IMR-90 (cell line): ENCODE measurements at regions not wholly inside any gene's neighbourhood (a gene's known extent, or its start where the extent isn't known, plus 50 kb on each side); places are given as distances from the start of the nearest gene placed in this dataset.

Source experiments
- ATAC-seq: fragments of 200-7000 bp; cut with Tn5 transposase; 2 replicates; pipeline ENCODE4 v1.9.1; 2020; ENCODE audit warnings: low read depth, mild to moderate bottlenecking, moderate library complexity
- BruUV-seq: library from RNA; stranded (reverse); fragments of 400-500 nt; replicated peaks from 2 replicates; lab custom pipeline; 2021; lab: Mats Ljungman, UMichigan
- CTCF ChIA-PET: fragments of 300-600 bp; formaldehyde crosslinking; extraction: SDS; loops from one replicate; lab custom pipeline; 2021; ENCODE audit warnings: antibody characterized with exemption; lab: Yijun Ruan, JAX
- POLR2A ChIA-PET: fragments of 300-600 bp; sonication (Branson Sonifier 250); formaldehyde crosslinking; loops from one replicate; lab custom pipeline; 2022; ENCODE audit warnings: antibody characterized with exemption; ENCODE audit not compliant: unreplicated experiment; lab: Charles Lee
- DNase-seq: peaks from one replicate; pipeline ENCODE4 v3.0.0; 2013
- H2AFZ ChIP-seq: replicated peaks from 2 replicates; pipeline ENCODE3; 2013; ENCODE audit warnings: low read length, mild to moderate bottlenecking; ENCODE audit not compliant: poor library complexity
- H2AK5ac ChIP-seq: 2 replicates; pipeline ENCODE4 v1.6.1; 2013; ENCODE audit warnings: low read depth, low read length, inconsistent platforms
- H2AK9ac ChIP-seq: replicated peaks from 2 replicates; pipeline ENCODE3; 2013; ENCODE audit warnings: mild to moderate bottlenecking, low read depth, low read length, moderate library complexity; ENCODE audit not compliant: poor library complexity
- H2BK120ac ChIP-seq: 2 replicates; pipeline ENCODE4 v1.6.1; 2013; ENCODE audit warnings: low read depth, low read length, inconsistent platforms
- H2BK15ac ChIP-seq: 3 replicates; pipeline ENCODE4 v1.6.1; 2013; ENCODE audit warnings: low read depth, low read length, inconsistent platforms
- H2BK20ac ChIP-seq: 2 replicates; pipeline ENCODE4 v1.6.1; 2013; ENCODE audit warnings: low read depth, mild to moderate bottlenecking, inconsistent platforms, low read length, moderate library complexity
- H2BK5ac ChIP-seq: 2 replicates; pipeline ENCODE4 v1.6.1; 2013; ENCODE audit warnings: mild to moderate bottlenecking, low read depth, low read length, inconsistent platforms; ENCODE audit not compliant: poor library complexity, severe bottlenecking
- H3K14ac ChIP-seq: replicated peaks from 2 replicates; pipeline ENCODE4 v1.6.1; 2013; ENCODE audit warnings: low read depth, low read length, inconsistent platforms
- H3K18ac ChIP-seq: 2 replicates; pipeline ENCODE4 v1.6.1; 2013; ENCODE audit warnings: low read depth, low read length, control low read depth
- H3K23ac ChIP-seq: 2 replicates; pipeline ENCODE4 v1.6.1; 2013; ENCODE audit warnings: low read depth, low read length, inconsistent platforms
- H3K27ac ChIP-seq: 2 replicates; pipeline ENCODE4 v1.5.1; 2013; ENCODE audit warnings: mild to moderate bottlenecking, control low read depth, low read length; ENCODE audit not compliant: insufficient read depth
- H3K27me3 ChIP-seq: 2 replicates; pipeline ENCODE4 v1.6.1; 2013; ENCODE audit warnings: low read length; ENCODE audit not compliant: control insufficient read depth, insufficient read depth
- H3K36me3 ChIP-seq: 2 replicates; pipeline ENCODE4 v1.6.1; 2013; ENCODE audit warnings: low read length, mixed read lengths; ENCODE audit not compliant: control insufficient read depth, insufficient read depth
- H3K4ac ChIP-seq: 2 replicates; pipeline ENCODE4 v1.6.1; 2013; ENCODE audit warnings: low read depth, low read length, inconsistent platforms
- H3K4me1 ChIP-seq: 2 replicates; pipeline ENCODE4 v1.6.1; 2013; ENCODE audit warnings: low read length, mixed read lengths; ENCODE audit not compliant: control insufficient read depth, insufficient read depth
- H3K4me2 ChIP-seq: 2 replicates; pipeline ENCODE4 v1.6.1; 2013; ENCODE audit warnings: low read depth, mild to moderate bottlenecking, control low read depth, low read length, moderate library complexity
- H3K4me3 ChIP-seq: 2 replicates; pipeline ENCODE4 v1.5.1; 2013; ENCODE audit warnings: low read depth, mild to moderate bottlenecking, control low read depth, low read length, moderate library complexity; ENCODE audit not compliant: insufficient read depth
- H3K56ac ChIP-seq: 2 replicates; pipeline ENCODE4 v1.6.1; 2013; ENCODE audit warnings: low read length, inconsistent platforms; ENCODE audit not compliant: insufficient read depth; ENCODE audit errors: extremely low read depth
- H3K79me1 ChIP-seq, 2 experiments: 2 replicates each; pipeline ENCODE4 v1.6.1; 2013; ENCODE audit warnings: low read length in 2 of 2, inconsistent platforms in 1 of 2, low read depth in 1 of 2
- H3K9ac ChIP-seq: 2 replicates; pipeline ENCODE4 v1.6.1; 2013; ENCODE audit warnings: low read depth, low read length, control low read depth
- H3K9me1 ChIP-seq: 2 replicates; pipeline ENCODE4 v1.6.1; 2013; ENCODE audit warnings: low read length, inconsistent platforms; ENCODE audit not compliant: insufficient read depth
- H3K9me3 ChIP-seq: 2 replicates; pipeline ENCODE4 v1.6.1; 2013; ENCODE audit warnings: low read length; ENCODE audit not compliant: control insufficient read depth, insufficient read depth
- H4K20me1 ChIP-seq: 2 replicates; pipeline ENCODE4 v1.6.1; 2013; ENCODE audit warnings: low read length, inconsistent platforms; ENCODE audit not compliant: insufficient read depth
- H4K5ac ChIP-seq: 2 replicates; pipeline ENCODE4 v1.6.1; 2013; ENCODE audit warnings: mild to moderate bottlenecking, low read depth, low read length, control low read depth
- H4K8ac ChIP-seq, 2 experiments: 2 replicates each; pipeline ENCODE4 v1.6.1; 2013; ENCODE audit warnings: low read depth in 2 of 2, low read length in 2 of 2, control low read depth in 1 of 2, inconsistent platforms in 1 of 2
- H4K91ac ChIP-seq: 2 replicates; pipeline ENCODE4 v1.6.1; 2013; ENCODE audit warnings: low read depth, low read length, inconsistent platforms; ENCODE audit not compliant: insufficient read depth
- CEBPB ChIP-seq: IDR thresholded peaks from 2 replicates; pipeline ENCODE4 v1.6.1; 2012; ENCODE audit warnings: low read depth, low read length, improper control_type of control experiment
- FOS ChIP-seq: fragments of 150-350 bp; IDR thresholded peaks from 2 replicates; pipeline ENCODE4 v1.6.1; 2016; ENCODE audit warnings: low read depth, low read length
- NFE2L2 ChIP-seq: fragments of 150-350 bp; IDR thresholded peaks from 2 replicates; pipeline ENCODE4 v1.6.1; 2016; ENCODE audit warnings: low read depth, mild to moderate bottlenecking, low read length
- RFX5 ChIP-seq: IDR thresholded peaks from 2 replicates; pipeline ENCODE4 v1.8.0; 2012; ENCODE audit warnings: low read depth, mild to moderate bottlenecking, low read length, moderate library complexity
- USF2 ChIP-seq: fragments of 150-350 bp; IDR thresholded peaks from 2 replicates; pipeline ENCODE4 v1.6.1; 2017; ENCODE audit warnings: mild to moderate bottlenecking, antibody characterized with exemption, low read length, low read depth
- WGBS, 2 experiments: methylation state at CpG; one replicate each; pipeline versions ENCODE4 v1.1.5 to v1.1.7; 2013; ENCODE audit warnings: missing lambda C conversion rate in 2 of 2; ENCODE audit not compliant: insufficient read length in 1 of 2; ENCODE audit errors: extremely low coverage in 2 of 2; 5-methylcytosine and 5-hydroxymethylcytosine counted together
- dilution Hi-C: fragments of 300-500 bp; cut with HindIII; formaldehyde crosslinking; loops from one replicate; pipeline ENCODE4 v1.14.3; 2018; ENCODE audit warnings: low sequenced_read_pairs; ENCODE audit not compliant: unreplicated experiment
- in situ Hi-C: fragments of 300-500 bp; cut with MboI; formaldehyde crosslinking; loops from 3 replicates; pipeline ENCODE4 v1.14.3; 2019; ENCODE audit warnings: low sequenced_read_pairs, inconsistent platforms, mixed read lengths
- intact Hi-C: fragments of 100-400 bp; cut with micrococcal nuclease; formaldehyde crosslinking; loops from 2 replicates; pipeline ENCODE4 v1.10.0; 2022

DNA sequence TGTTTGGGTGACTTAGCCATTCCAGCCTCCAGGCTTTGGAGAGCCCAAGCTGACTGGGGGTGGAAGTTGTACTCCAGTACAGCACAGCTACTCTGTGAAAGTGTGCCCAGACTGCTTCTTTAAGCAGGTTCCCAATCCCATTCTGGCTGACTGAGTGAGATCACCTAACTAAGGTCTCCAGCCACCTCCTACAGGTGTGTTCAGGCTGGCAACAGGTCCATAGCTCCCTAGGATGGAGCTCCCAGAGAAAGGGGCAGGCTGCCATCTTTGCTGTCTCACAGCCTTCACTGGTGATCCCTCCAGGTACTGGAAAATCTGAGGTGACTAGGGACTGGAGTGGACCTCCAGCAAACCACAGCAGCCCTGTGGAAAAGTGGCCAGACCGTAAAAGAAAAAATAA is 445.3 kb upstream of the KCNMB2 start:
- Histone ChIP-seq H2BK20ac (no peak overlapping the region), H2BK5ac (no peak overlapping the region), H3K79me1 (no peaks in the 10 kb centered on the region), H3K4me1 (no peaks in the 10 kb centered on the region), H2AFZ (no peak overlapping the region), H4K91ac (no peak overlapping the region), H2AK9ac (no peak overlapping the region), H2AK5ac (no peak overlapping the region), H3K4me2 (no peak overlapping the region), H3K27ac (no peak overlapping the region), H3K9ac (no peak overlapping the region), H3K27me3 (no peaks in the 10 kb centered on the region), H3K23ac (no peak overlapping the region), H3K4me3 (no peak overlapping the region), H4K5ac (no peak overlapping the region), H3K14ac (no peak overlapping the region), H2BK120ac (no peak overlapping the region), H4K8ac (no peak overlapping the region), H3K9me3 (no peaks in the 10 kb centered on the region), H3K18ac (no peak overlapping the region), H3K9me1 (no peaks in the 10 kb centered on the region), H3K4ac (no peak overlapping the region), H3K36me3 (no peaks in the 10 kb centered on the region), H2BK15ac (no peak overlapping the region), H4K20me1 (no peaks in the 10 kb centered on the region), H3K56ac (no peak overlapping the region)
- dilution Hi-C loops (no loop called here), intact Hi-C loops (no loop called here), in situ Hi-C loops (no loop called here)
- BruUV-seq, result no TSS peak
- WGBS, 2 experiments, result 100% methylated on average over 1 of the region's 1 CpG; no CpG with 5 or more reads in 1 of the 2 experiments
- no peak for DNase-seq
- ChIA-PET CTCF (no interaction called here), POLR2A (no interaction called here)
- no peak for ATAC-seq
- no peak for TF ChIP-seq NFE2L2
- no peak for TF ChIP-seq CEBPB
- no peak for TF ChIP-seq RFX5
- TF ChIP-seq USF2, result no peak
- no peak for TF ChIP-seq FOS
